Right lobe of liver (tissue), 4 donors: ENCODE measurements at regions not wholly inside any gene's neighbourhood (a gene's known extent, or its start where the extent isn't known, plus 50 kb on each side); places are given as distances from the start of the nearest gene placed in this dataset.

ENCODE experiments used
- CTCF ChIP-seq, 4 donors: fragments of 200-600 bp in 3 of 4; fragments of 450-650 bp in 1 of 4; IDR thresholded peaks; one replicate each; pipeline versions ENCODE4 v1.5.1 to v1.8.0; 2016 to 2022; ENCODE audit warnings: antibody characterized with exemption in 4 of 4, mild to moderate bottlenecking in 2 of 4
- POLR2A ChIP-seq: fragments of 450-650 bp; IDR thresholded peaks from one replicate; pipeline ENCODE4 v1.6.1; 2017; ENCODE audit warnings: antibody characterized with exemption, mild to moderate bottlenecking
- donor health status: DM: no; HTN: no; CAD: no.
- donor health status: DM: no; HTN: no; CAD: no.
- donor health status: DM: no; HTN: yes; CAD: no.

DNA sequence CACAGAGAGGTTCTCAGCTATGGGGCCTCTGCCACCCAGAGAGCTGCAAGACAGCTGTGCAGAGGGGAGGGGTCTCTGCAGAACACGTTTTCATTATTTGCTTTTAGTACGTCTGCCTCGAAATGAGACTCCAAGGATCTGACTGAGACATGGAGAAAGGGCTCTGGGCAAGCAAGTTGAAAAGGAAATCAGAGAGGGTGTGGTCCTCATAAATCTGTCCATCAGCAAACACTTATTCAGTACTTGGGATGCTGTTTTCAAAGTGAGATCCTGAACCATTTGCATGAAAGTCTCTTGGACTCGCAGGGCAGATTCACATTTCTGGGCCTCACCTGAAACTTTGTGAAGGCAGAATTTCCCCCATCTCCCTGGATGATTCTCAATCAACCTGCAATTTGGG lies 197.4 kb upstream of the GALNT2 start:
- TF ChIP-seq CTCF (IDR thresholded peaks at IDR 0.05): no peak
- no peak for TF ChIP-seq POLR2A
